HG03196 (cell line): ENCODE measurements at regions not wholly inside any gene's neighbourhood (a gene's known extent, or its start where the extent isn't known, plus 50 kb on each side); places are given as distances from the start of the nearest gene placed in this dataset.
"Not testable (repeated sequence)": the region's sequence is repeated elsewhere in the genome, so short reads cannot be mapped to it uniquely, and the experiment has no call there.

Experiments
- ATAC-seq: cut with Tn5 transposase; IDR thresholded peaks from one replicate; pipeline ENCODE4 v1.9.1; 2021; ENCODE audit not compliant: unreplicated experiment

DNA sequence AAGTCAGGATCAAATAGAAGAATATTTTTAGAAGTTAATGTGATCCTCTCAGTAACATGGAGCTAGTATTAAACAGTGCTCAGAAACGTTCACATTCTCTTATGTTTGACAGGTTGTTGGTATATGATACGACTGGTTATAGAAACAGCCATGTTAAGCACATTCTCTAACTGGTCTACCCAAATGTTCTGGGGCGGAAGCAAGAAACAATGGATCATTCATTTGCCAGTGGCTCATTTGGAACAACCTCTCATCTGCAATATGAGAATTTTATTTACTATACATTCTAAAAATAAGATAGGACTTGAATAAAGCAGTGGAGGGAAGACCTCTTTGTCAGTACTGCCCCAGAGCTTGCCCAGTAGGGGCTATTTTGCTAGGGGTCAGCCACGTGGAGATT is 167.1 kb upstream of the FAM98A start:
- ATAC-seq: no peak

DNA sequence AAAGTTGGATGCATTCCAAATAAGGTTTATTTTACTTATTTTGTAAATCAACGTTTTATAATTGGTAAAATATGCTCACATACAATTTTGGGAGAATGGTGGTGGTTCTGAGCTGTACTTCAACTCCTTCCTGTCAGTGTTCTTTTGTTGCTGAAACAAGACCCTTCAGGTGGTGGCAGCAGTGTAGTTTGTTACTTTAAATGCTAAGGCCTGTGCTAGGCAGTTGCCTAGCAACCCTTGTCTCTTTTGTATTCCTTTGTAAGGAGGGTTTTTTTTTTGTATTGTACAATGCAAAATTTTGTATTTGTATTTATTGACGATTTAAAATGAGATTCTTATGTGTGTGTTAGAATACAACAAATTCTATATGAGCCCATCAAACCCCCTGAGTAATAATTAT is 166.0 kb upstream of the FAM98A start:
- ATAC-seq: no peak

DNA sequence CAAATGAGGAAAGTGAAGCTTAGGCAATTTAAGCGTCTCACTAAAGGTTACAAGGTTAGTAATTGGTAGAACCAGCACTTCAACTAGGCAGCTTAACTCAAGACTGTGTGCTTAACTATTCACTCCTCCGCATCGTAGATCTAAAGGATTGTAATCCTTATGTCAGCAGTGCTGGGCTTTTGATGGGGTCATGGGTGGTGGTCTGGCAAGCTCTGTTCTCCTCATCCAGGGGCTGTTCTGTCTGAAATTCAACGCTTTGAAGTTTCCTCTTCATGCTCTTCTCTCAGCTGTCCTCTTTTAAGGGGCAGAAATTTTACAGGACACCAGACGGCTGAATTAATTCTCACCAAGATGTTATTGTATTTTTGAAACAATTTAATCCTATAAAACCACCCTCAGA is 165.5 kb upstream of the FAM98A start:
- ATAC-seq: no peak

DNA sequence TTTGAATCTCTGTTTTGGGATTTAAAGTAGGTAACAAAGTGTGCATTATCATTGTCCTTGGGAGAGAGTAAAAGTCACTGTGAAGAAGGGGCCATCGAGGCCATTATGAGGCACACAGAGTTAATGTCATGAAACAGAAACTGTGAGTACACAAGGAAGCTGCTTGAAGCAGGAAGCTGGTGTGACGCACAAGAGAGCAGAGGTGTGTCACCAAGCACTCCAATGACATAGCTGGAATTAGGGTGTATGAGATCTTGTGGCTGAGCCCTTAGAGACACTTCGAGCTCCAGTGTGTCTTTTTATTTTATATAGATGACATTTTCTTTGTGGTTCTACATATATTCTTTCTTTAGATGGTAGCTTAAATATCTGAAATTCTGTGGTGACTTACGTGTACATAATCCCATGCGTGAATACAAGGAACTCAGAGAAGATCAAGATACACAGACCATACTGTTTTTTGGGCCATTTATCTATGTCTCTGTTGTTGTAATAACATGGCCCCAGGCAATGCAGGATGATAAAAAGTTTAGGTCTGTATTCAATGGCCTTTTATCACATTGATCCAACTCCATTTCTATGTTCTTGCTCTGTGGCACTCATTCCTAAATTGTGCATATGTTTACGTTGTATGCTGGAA is 164.7 kb upstream of the FAM98A start:
- ATAC-seq: no peak

DNA sequence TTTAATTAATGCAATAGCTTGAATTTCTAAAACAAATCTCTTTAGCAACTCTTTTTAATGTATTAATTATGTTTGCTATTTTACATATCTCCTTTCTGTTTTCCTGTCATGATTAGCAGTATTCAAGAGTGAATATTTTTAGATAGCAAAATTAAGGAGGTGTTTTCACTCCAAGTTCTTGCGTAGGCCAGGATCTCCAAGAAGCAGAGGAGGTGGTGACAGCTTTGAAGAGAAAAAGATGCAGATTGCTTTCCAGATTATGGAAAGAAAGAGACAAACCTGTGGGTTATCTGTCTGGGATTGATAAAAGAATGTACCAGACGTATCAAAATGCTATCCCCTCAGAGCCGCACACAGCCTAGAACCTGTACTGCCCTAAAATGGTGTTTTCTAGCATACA is 163.5 kb upstream of the FAM98A start:
- no peak for ATAC-seq

DNA sequence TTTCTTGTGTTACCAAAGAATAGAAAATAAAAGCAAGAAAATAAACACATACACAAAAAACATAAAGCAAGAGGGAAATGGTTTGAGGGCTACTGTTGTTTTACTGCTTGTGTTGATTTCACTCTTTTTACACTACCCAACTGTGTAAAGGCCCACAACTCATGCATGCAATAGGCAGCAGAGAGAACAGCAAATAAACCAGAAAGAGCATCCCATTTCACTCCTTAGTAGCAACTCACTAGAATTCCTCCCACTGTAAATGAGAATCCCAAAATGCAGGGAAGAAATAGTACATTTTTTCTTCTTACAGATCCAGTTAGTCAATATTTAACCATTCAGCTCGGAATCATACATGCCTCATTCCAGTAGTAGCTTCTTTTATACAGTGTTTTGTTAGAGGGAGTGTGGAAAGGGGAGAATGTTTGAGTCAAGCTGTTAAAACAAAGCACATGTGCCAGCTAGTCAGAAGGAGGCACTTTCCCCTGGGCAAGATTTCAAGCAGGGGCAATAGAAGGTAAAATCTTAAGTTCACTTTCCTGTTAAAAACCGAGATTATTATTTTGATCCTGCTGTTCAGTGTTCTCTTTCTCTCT is 147.2 kb upstream of the FAM98A start:
- no peak for ATAC-seq

DNA sequence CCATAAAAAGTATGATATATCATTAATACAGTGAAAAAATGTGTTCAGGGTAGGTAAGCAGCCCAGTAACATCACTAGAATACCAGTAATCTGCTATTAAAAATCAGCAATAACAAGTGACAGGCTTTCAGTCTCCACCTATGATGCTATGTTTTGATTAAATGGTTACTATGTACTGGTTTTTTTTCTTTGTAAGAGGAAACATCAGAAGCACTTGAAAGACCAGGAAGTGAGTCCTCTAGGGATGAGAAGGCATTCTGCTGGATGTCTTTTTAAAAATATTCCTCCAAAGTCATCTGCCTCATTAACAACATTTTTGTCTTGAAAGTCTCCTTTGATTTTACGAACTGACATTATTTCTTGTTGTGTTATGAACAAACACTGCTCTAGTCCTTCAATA is 136.0 kb upstream of the FAM98A start:
- ATAC-seq: no peak

DNA sequence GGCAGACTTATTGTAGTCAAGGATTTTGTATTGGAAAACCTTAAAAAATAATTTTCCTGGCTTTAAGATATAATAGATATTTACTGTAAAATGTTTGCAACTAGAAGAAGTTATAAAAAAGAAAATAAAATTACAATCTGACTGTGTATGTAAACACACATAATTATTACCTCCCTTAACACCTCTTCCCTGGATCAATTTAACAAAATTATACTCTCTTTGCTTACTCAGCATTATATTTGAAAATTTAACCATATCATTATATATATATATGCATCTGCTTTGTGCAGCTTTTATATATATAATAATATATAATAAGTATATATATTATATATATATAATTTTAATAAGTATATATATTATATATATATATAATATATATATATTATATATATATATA is 131.7 kb upstream of the FAM98A start:
- ATAC-seq: no peak

DNA sequence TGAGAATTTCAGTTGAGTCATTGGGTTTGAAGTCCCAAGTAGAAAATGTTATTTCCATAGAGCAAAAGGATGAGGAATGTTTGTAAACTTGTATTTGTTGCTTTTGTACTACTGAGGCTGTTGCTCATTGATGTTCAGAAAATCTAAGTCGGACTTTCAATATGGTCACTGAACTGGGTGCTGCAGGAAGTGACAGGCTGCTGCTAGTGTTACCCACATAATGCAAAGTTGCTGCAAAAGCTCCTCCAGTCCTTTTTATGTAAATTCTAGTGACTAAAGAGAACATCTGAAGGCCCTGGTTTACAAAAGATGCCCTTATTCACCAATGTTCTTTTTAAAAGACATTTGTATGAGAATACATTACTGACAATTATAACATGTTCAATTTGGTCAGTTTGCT is 131.1 kb upstream of the FAM98A start:
- ATAC-seq: no peak

DNA sequence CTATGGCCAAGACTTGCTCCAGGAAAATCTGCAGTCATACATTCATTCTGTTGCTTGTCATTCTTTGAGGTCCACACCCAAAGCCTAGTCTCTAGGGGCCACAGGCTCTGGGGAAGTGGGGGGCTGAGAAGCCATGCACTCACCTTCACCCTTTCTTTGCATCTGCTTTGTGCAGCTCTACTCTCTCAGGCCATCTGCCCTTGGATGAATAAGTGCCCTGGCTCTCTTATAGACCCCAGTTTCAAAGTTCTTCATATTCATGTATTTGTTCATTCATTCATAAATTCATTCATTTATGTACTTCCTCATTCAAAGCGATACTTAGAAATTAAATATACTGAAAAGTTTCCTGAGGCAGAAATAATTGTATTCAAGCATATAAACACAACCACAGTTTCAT is 130.3 kb upstream of the FAM98A start:
- no peak for ATAC-seq

DNA sequence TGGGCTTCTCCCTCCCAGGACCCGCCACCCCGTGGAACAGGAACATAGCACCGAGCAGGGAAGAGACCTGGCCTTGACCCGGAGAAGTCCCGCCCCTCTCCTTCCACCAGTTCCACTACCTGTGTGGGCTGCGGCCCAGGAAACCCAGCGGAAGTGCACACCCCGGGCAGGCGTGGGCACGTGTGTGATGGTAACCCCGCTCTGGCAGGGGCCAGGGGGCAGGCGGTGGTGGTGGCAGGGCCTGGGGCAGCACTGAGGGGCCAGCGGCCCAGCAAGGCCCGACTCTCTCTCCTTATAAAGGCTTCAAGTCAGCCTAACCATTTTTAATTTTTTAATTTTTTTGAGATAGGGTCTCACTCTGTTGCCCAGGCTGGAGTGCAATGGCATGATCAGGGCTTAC is 129.0 kb upstream of the FAM98A start:
- no peak for ATAC-seq

DNA sequence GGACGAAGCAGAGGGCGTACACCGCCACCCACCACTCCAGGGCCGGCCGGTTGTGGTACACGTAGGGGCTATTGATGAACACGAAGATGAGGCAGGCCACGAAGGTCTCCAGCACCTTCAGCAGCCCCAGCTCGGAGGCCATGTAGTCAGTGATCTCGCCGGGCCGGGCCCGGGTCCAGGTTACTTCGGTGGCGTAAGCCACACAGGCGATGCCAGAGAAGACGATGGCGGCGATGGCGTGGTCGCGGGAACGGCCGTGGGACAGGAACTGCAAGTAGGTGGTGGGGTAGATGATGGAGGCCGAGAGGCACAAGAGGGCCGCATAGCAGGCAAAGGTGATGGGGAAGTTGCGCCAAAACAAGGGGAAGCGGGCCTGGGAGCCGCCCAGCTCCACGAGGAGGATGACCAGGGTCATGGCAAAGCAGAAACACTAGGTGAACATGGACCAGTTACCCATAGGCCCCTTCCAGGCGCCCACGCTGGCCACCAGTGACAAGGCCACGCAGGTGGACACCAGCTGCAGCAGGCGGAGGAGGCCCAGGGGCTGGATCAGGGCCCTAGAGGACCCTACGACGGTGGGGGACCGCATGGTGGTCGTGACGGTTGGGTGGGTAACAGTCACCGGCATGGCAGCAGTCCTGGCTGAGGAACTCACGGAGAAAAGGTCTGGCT is 128.4 kb upstream of the FAM98A start:
- ATAC-seq: no peak

DNA sequence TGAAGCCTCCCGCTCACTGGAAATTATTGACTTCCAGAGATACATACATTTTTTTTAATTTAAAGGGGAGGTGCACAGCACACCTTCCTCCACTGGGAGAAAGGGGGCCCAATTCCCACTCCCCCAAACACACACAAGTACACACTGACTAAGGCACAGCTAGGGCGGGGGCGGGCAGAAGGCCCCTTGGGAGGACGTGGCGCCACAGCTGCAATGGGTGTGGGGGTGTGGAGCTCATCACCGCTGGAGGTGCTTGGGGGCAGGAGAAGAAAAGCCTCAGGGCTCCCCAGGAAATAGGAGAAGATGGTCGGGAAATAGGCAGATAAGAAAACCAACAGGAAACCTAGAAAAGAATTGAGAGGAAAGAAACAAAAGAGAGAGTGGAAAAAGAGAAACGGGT is 127.3 kb upstream of the FAM98A start:
- no peak for ATAC-seq

DNA sequence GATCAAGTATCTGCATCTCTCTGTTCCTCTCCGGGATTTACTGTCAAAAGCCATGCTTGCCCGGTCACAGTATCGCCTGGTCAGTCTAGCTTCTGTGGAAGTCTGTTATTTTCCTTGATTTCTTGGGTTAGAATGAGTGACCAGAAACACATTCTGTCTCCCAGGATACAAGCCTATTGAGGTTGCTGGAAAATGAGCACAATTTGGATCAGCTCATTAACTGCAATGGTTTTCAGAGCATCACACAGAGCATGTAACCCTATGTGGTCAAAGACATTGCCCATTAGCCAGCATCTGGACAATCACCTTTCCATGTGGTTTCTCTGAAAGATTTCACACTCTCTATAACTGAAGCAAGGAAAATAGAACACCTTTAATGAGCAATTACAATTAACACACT is 124.2 kb upstream of the FAM98A start:
- ATAC-seq: no peak

DNA sequence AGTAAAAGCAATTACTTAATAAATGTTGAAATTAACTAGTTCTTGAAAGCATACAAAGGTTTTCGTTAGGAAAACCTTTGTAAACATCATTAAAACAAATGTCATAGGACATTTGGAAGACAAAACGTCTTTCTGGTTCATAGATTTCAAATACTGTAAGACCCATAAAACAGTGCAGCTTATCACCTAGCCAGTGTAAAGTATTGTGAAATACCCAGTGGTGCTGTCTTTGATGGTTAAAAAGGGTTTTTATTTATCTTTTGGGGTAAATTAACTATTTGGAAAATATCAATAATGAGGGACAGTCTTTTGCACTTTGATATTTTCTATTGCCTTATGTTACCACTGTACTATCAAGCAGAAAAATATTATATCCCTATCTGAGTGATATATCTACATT is 120.0 kb upstream of the FAM98A start:
- no peak for ATAC-seq

DNA sequence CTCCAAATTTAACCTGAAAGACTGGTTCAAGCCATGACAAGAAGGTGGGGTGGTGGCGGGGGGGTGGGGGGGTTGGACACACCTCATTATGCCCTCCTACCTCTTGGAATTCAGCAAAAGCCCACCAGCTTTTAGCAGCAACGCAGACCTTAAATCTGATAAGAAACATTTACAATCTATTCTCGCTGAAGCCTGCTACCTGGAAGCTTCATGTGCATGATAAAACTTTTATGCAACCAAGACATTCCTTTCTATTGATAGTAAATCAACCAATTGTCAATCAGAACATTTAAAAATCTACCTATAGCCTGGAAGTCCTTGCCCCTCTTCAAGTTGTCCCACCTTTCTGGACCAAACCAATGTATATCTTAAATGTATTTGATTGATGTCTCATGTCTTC is 113.6 kb upstream of the FAM98A start:
- no peak for ATAC-seq

DNA sequence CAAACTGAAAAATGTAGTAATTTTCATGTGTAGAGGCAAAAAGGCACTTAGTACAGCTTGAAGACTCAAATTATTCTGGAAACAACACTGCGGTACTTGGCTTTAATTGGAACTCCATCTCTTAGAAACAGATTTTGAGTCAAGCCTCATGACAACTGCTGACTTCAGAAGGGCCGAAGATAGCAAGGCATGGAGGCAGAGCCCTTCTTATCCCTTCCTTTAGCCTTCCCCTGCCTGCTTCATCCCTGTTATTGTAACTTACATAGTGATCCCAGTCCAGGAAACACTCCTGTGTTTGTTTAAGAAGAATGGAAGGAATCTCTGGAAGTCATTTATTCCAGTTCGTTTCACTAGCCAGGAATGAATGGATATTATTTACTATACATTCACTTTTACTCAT is 110.9 kb upstream of the FAM98A start:
- ATAC-seq: no peak

DNA sequence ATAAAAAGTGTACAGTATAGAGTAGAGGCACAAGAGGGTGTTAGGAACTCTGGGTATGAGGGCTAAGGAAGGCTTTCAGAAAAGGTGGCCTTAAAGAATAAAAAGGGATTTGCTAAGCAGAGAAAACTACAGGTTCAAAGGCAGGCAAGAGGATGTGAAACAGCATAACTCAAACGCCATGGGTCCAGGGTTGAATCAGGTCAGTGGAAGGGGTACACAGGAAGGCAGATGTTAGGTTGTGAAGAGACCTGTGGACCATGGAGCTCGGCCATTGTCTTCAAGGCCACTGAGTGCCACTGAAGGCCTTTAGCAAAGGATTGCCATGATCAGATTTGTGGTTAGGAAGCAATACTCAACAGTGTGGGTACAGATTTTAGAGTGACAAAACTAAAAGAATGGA is 108.2 kb upstream of the FAM98A start:
- no peak for ATAC-seq

DNA sequence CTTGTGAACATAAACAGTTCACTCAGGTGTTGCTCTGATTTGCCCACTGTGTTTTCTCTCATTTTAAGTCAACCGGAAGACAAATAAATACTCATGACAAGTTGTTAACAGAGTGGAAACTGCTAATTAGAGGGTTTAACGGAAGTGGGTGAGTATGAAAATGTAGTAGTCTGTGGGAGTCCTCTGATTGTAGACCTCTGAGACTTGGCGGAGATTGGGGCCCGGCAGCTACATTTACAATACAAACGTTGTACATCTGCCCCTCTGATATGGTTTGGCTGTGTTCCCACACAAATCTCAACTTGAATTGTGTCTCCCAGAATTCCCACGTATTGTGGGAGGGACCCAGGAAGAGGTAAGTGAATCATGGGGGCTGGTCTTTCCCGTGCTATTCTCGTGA is 107.3 kb upstream of the FAM98A start:
- no peak for ATAC-seq

DNA sequence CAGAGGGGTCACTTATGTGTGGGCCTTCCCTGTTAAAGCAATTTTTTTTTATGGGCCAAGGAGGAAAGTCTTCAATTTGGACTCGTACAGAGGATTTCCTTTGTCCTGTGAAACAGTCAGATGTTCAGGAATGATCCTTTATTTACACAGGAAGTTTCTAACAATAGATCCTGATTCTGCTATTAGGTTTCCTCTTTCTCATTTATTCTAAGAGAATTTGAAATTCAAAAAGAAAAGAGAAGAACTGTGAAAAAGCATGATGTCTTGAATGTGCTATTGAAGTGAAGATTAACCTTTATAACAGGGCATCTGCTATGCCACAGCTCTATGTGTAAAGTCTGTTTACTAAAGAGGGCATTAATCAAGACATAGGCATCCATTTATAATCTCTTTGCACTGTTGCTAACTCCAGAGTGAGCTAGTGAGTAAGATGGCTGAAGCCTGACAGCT is 105.3 kb upstream of the FAM98A start:
- ATAC-seq: no peak

DNA sequence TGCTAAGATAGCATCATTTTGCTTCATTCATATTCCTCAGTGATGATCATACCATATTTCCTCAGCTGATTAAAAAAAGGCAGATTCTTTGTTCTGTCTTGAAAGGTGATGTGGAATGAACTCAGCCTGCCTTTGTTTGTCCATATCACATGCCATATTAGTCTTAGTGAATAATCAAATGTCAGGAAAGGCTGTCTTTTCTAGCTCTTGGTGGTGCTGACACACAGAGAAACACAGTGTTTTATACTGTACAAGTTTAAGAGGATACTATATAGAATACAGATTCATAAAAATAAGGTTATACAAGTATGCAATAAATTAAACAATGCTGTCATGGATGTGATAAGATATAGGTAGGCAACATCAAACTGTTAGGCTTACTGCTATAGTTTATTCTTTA is 97.1 kb upstream of the FAM98A start:
- no peak for ATAC-seq

DNA sequence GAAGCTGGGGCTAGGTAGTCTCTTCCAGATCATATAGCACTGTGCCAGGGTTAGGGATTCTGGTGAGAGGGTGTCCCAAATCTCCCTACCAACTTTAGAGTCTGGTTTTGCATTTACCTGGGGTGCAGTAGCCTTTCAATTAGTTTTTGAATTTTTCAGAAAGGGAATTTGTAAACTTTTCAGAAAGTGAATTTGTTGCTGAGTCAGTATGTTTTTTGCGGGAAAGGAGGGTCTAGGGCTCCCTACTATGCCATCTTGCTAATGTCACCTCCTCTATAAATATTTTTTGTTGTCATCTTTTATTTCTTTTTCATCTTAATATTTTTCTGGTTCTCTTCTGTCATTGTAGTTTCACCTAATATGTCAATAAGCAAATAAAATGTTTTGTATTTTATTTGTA is 95.8 kb upstream of the FAM98A start:
- no peak for ATAC-seq

DNA sequence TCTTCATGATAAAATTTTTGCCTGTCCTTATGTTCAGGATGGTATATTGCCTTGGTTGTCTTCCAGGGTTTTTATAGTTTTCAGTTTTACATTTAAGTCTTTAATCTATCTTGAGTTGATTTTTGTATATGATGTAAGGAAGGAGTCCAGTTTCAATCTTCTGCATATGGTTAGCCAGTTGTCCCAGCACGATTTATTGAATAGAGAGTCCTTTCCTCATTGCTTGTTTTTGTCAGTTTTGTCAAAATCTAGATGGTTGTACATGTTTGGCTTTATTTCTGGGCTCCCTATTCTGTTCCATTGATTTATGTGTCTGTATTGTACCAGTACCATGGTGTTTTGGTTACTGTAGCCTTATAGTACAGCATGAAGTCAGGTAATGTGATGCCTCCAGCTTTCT is 91.6 kb upstream of the FAM98A start:
- not testable (repeated sequence) for ATAC-seq
